ENCODE measurements at regions not wholly inside any gene's neighbourhood (a gene's known extent, or its start where the extent isn't known, plus 50 kb on each side); places are given as distances from the start of the nearest gene placed in this dataset.

DNA sequence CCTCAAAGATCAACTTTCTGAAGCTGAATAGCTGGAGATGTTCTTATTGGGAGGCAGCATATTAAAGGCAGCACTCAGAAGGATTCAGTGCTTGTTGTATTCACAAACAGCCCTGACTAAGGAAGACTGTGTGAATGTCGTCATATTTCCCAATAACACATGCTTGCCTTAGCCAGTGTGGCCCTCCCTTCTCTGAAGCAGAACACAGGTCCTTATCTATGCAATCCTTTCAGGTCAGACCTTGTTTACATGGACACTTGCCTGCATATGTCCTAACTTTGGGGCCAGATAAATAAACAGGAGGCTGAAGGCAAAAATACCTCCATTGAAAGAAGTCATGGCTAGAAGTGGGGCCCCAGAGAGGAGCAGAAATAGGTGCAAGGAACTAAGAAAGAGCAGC lies 97.2 kb downstream of the SLC4A3 start (continued):
- TF ChIP-seq CBFA2T3 (IDR thresholded peaks at IDR 0.05), result peak; percentile 76
- TF ChIP-seq DPF2 (IDR thresholded peaks at IDR 0.05), result peak; percentile 66; the same call in 1 of the 2 replicates
- TF ChIP-seq L3MBTL2 (IDR thresholded peaks at IDR 0.05), result peak; percentile 83

DNA sequence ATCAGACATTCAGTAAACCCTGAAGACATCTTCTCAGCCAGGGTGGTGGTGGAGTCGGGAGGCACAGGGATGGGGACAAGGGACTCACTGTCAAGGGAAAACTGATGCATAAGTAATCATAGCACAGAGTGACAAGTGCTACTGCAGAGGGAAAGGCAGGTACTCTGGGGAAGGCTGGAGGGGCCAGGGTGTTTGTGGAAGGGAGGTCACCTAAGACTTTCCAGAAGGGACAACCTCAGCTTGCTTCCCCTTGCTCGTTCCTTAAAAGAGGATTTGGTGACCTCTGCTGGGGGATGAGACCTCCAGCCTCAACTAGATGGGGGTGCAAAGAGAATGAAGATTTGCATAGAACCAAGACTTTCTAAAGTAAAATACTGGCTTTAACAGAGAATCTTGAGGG lies 99.5 kb downstream of the SLC4A3 start:
- Histone ChIP-seq H3K36me3 (ENCODE audit: control insufficient read depth, insufficient read depth, low read length) (no peaks in the 10 kb centered on the region), H3K9ac (ENCODE audit: insufficient read depth in 1 of 2, low read depth in 2 of 2, low read length in 2 of 2) (no peak overlapping the region), H3K79me2 (ENCODE audit: control insufficient read depth, insufficient read depth, low read length) (no peaks in the 10 kb centered on the region), H3K27me3 (ENCODE audit: control insufficient read depth in 2 of 2, insufficient read depth in 2 of 2, low read length in 2 of 2) (no peaks in the 10 kb centered on the region; a peak in 1 of 5 replicates), H3K27ac (ENCODE audit: extremely low read depth, low read depth, low read length) (no peak overlapping the region), H3K4me1 (replicated peaks in 1 of 2; ENCODE audit: control insufficient read depth in 2 of 2, insufficient read depth in 2 of 2, low read length in 2 of 2) (peaks cover 0 to 24% of the 10 kb centered on the region in 2 experiments; a peak in 3 of 5 replicates), H3K9me3 (replicated peaks; ENCODE audit: control insufficient read depth, insufficient read depth, low read depth, low read length) (no peaks in the 10 kb centered on the region), H2AFZ (ENCODE audit: low read depth, low read length) (no peak overlapping the region), H3K9me1 (ENCODE audit: control insufficient read depth, insufficient read depth, low read length) (no peaks in the 10 kb centered on the region), H4K20me1 (replicated peaks; ENCODE audit: control insufficient read depth, insufficient read depth, low read length) (no peaks in the 10 kb centered on the region), H3K4me3 (no peak overlapping the region), H3K4me2 (ENCODE audit: insufficient read depth, low read length) (no peak overlapping the region)
- CTCF ChIA-PET (ENCODE audit: low intra/inter-chr PET ratio), result interaction anchor here (0.6 kb wide), 1 partner anchor 97 kb away, joined by 3 read pairs; no protein-coding TSS in a partner anchor
- 0% methylated on average over 1 of the region's 2 CpGs for WGBS (ENCODE audit: insufficient coverage, low coverage, missing lambda C conversion rate)
- in situ Hi-C loops (cut with MboI), result no loop called here
- POLR2A ChIA-PET, result no interaction called here
- intact Hi-C loops (cut with micrococcal nuclease), result loop anchor here (2.0 to 5.0 kb wide), 2 partner anchors 95 to 184 kb away; partner anchors contain the start of gene CHPF
- no peak for TF ChIP-seq KLF10 (CRISPR knock-in tag; IDR thresholded peaks at IDR 0.05)
- peak; percentile 33 to 47 (median 42); a peak in 5 of 6 replicates for TF ChIP-seq CTCF (IDR thresholded peaks at IDR 0.05 in 2 of 3, conservative IDR thresholded peaks at IDR 0.05 in 1 of 3; ENCODE audit: insufficient read depth in 2 of 3, low read depth in 1 of 3, low read length in 3 of 3)
- TF ChIP-seq RAD21 (CRISPR knock-in tag; conservative IDR thresholded peaks at IDR 0.05 in 1 of 2, IDR thresholded peaks at IDR 0.05 in 1 of 2), result peak in 1 of 2 experiments; percentile 40; a peak in 2 of 4 replicates
- TF ChIP-seq ZC3H4 (CRISPR knock-in tag; IDR thresholded peaks at IDR 0.05; ENCODE audit: borderline replicate concordance), result no peak
- TF ChIP-seq ZNF740 (CRISPR knock-in tag; IDR thresholded peaks at IDR 0.05), result no peak
- 0 out of 4 replicates have a peak, but pooled peaks of 1 of the 2 experiments have one; percentile 29 for TF ChIP-seq ZNF740 (tag; IDR thresholded peaks at IDR 0.05)
- TF ChIP-seq, protein P1, sequence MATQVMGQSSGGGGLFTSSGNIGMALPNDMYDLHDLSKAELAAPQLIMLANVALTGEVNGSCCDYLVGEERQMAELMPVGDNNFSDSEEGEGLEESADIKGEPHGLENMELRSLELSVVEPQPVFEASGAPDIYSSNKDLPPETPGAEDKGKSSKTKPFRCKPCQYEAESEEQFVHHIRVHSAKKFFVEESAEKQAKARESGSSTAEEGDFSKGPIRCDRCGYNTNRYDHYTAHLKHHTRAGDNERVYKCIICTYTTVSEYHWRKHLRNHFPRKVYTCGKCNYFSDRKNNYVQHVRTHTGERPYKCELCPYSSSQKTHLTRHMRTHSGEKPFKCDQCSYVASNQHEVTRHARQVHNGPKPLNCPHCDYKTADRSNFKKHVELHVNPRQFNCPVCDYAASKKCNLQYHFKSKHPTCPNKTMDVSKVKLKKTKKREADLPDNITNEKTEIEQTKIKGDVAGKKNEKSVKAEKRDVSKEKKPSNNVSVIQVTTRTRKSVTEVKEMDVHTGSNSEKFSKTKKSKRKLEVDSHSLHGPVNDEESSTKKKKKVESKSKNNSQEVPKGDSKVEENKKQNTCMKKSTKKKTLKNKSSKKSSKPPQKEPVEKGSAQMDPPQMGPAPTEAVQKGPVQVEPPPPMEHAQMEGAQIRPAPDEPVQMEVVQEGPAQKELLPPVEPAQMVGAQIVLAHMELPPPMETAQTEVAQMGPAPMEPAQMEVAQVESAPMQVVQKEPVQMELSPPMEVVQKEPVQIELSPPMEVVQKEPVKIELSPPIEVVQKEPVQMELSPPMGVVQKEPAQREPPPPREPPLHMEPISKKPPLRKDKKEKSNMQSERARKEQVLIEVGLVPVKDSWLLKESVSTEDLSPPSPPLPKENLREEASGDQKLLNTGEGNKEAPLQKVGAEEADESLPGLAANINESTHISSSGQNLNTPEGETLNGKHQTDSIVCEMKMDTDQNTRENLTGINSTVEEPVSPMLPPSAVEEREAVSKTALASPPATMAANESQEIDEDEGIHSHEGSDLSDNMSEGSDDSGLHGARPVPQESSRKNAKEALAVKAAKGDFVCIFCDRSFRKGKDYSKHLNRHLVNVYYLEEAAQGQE (IDR thresholded peaks at IDR 0.05; ENCODE audit: borderline replicate concordance), result peak; percentile 26; the same call in 1 of the 2 replicates
- TF ChIP-seq, protein P1 (CRISPR knock-in tag; IDR thresholded peaks at IDR 0.05; ENCODE audit: low read depth), result no peak
- FAIRE-seq (peak; percentile 49), ATAC-seq (peak; percentile 63), DNase-seq (ENCODE audit: extremely low read depth in 1 of 4, low spot score in 3 of 4) (peak in 2 of 4 experiments; percentile 24 to 37)
- no TSS peak for BruUV-seq (replicated peaks)

Measured in K562 (cell line).